Liver (tissue), 8 donors: ENCODE measurements at regions not wholly inside any gene's neighbourhood (a gene's known extent, or its start where the extent isn't known, plus 50 kb on each side); places are given as distances from the start of the nearest gene placed in this dataset.

Experiments
- DNase-seq: peaks from one replicate; pipeline ENCODE4 v3.0.0-alpha.2; 2017; ENCODE audit warnings: low spot score
- H3K27ac ChIP-seq, 2 donors: one replicate each; pipeline ENCODE4 v1.7.0; 2013; ENCODE audit warnings: inconsistent platforms in 2 of 2, low read length in 2 of 2, control low read depth in 1 of 2, low read depth in 1 of 2, mild to moderate bottlenecking in 1 of 2
- H3K27me3 ChIP-seq, 4 donors: one replicate each; pipeline versions ENCODE4 v1.6.1 to v1.7.0; 2013; ENCODE audit warnings: low read length in 3 of 4, inconsistent platforms in 1 of 4, mild to moderate bottlenecking in 1 of 4, moderate library complexity in 1 of 4; ENCODE audit not compliant: control insufficient read depth in 4 of 4, insufficient read depth in 4 of 4
- H3K36me3 ChIP-seq, 4 donors: one replicate each; pipeline versions ENCODE4 v1.6.1 to v1.7.0; 2013; ENCODE audit warnings: low read length in 3 of 4, mild to moderate bottlenecking in 3 of 4, low read depth in 1 of 4, moderate library complexity in 1 of 4; ENCODE audit not compliant: control insufficient read depth in 4 of 4, insufficient read depth in 3 of 4
- H3K4me1 ChIP-seq, 4 donors: one replicate each; pipeline versions ENCODE4 v1.6.1 to v1.7.0; 2013; ENCODE audit warnings: low read length in 3 of 4, mild to moderate bottlenecking in 3 of 4, moderate library complexity in 1 of 4; ENCODE audit not compliant: control insufficient read depth in 4 of 4, insufficient read depth in 4 of 4
- H3K4me3 ChIP-seq, 3 donors: one replicate each; pipeline versions ENCODE4 v1.6.1 to v1.7.0; 2013; ENCODE audit warnings: low read length in 3 of 3, control low read depth in 1 of 3, low read depth in 1 of 3, mild to moderate bottlenecking in 1 of 3
- H3K9ac ChIP-seq, 2 donors: one replicate each; pipeline ENCODE4 v1.7.0; 2013; ENCODE audit warnings: low read length in 2 of 2, mild to moderate bottlenecking in 2 of 2, moderate library complexity in 2 of 2, control low read depth in 1 of 2, low read depth in 1 of 2
- H3K9me3 ChIP-seq, 4 donors: one replicate each; pipeline versions ENCODE4 v1.6.1 to v1.7.0; 2013; ENCODE audit warnings: low read length in 3 of 4; ENCODE audit not compliant: control insufficient read depth in 4 of 4
- EGR1 ChIP-seq, 2 donors: IDR thresholded peaks; 2 replicates each; pipeline ENCODE4 v1.6.1; 2016 to 2018; ENCODE audit warnings: antibody characterized with exemption in 2 of 2, low read depth in 2 of 2
- FOXA1 ChIP-seq: IDR thresholded peaks from 2 replicates; pipeline ENCODE4 v1.6.1; 2016; ENCODE audit warnings: antibody characterized with exemption
- FOXA2 ChIP-seq: IDR thresholded peaks from 2 replicates; pipeline ENCODE4 v1.6.1; 2016; ENCODE audit warnings: antibody characterized with exemption
- GABPA ChIP-seq, 2 donors: IDR thresholded peaks in 1 of 2; conservative IDR thresholded peaks in 1 of 2; 2 replicates each; pipeline ENCODE4 v1.6.1; 2016; ENCODE audit warnings: antibody characterized with exemption in 2 of 2, mild to moderate bottlenecking in 1 of 2, moderate library complexity in 1 of 2
- HNF4A ChIP-seq, 2 donors: conservative IDR thresholded peaks; 2 replicates each; pipeline ENCODE4 v1.6.1; 2016; ENCODE audit warnings: antibody characterized with exemption in 2 of 2, mild to moderate bottlenecking in 2 of 2
- HNF4G ChIP-seq: IDR thresholded peaks from 2 replicates; pipeline ENCODE4 v1.6.1; 2016; ENCODE audit warnings: antibody characterized with exemption
- JUND ChIP-seq, 2 donors: IDR thresholded peaks; 2 replicates each; pipeline ENCODE4 v1.6.1; 2016; ENCODE audit warnings: antibody characterized with exemption in 2 of 2
- MAX ChIP-seq: IDR thresholded peaks from 2 replicates; pipeline ENCODE4 v1.6.1; 2016; ENCODE audit warnings: antibody characterized with exemption
- NR2F2 ChIP-seq: IDR thresholded peaks from 2 replicates; pipeline ENCODE4 v1.6.1; 2016; ENCODE audit warnings: antibody characterized with exemption
- RAD21 ChIP-seq, 2 donors: IDR thresholded peaks; 2 replicates each; pipeline ENCODE4 v1.6.1; 2016; ENCODE audit warnings: antibody characterized with exemption in 2 of 2, mild to moderate bottlenecking in 2 of 2
- RXRA ChIP-seq, 2 donors: IDR thresholded peaks; 2 replicates each; pipeline ENCODE4 v1.6.1; 2017 to 2018; ENCODE audit warnings: antibody characterized with exemption in 2 of 2, mild to moderate bottlenecking in 1 of 2
- SP1 ChIP-seq: IDR thresholded peaks from 2 replicates; pipeline ENCODE4 v1.6.1; 2018; ENCODE audit warnings: antibody characterized with exemption, mild to moderate bottlenecking
- YY1 ChIP-seq: IDR thresholded peaks from 2 replicates; pipeline ENCODE4 v1.6.1; 2016; ENCODE audit warnings: antibody characterized with exemption, mild to moderate bottlenecking
- ZBTB33 ChIP-seq: IDR thresholded peaks from 2 replicates; pipeline ENCODE4 v1.6.1; 2016; ENCODE audit warnings: antibody characterized with exemption
- WGBS: extraction: QIAGEN DNeasy Blood & Tissue Kit; methylation state at CpG from one replicate; pipeline ENCODE4 v1.1.7; 2013; 5-methylcytosine and 5-hydroxymethylcytosine counted together
- TF ChIP-seq, protein P1 (sequence below): IDR thresholded peaks from 2 replicates; pipeline ENCODE4 v1.6.1; 2016; ENCODE audit warnings: antibody characterized with exemption
- TF ChIP-seq, protein P2 (sequence below): IDR thresholded peaks from 2 replicates; pipeline ENCODE4 v1.6.1; 2016; ENCODE audit warnings: antibody characterized with exemption, mild to moderate bottlenecking
- TF ChIP-seq, protein P3 (sequence below): fragments of 150-350 bp; IDR thresholded peaks from 2 replicates; pipeline ENCODE4 v1.5.1; 2017; ENCODE audit warnings: improper control_type of control experiment, low read depth, low read length; ENCODE audit not compliant: missing input control
- donor health status: healthy.
- donor health status: healthy.
- donor health status: healthy.
- donor health status: healthy.
- donor health status: healthy.

DNA sequence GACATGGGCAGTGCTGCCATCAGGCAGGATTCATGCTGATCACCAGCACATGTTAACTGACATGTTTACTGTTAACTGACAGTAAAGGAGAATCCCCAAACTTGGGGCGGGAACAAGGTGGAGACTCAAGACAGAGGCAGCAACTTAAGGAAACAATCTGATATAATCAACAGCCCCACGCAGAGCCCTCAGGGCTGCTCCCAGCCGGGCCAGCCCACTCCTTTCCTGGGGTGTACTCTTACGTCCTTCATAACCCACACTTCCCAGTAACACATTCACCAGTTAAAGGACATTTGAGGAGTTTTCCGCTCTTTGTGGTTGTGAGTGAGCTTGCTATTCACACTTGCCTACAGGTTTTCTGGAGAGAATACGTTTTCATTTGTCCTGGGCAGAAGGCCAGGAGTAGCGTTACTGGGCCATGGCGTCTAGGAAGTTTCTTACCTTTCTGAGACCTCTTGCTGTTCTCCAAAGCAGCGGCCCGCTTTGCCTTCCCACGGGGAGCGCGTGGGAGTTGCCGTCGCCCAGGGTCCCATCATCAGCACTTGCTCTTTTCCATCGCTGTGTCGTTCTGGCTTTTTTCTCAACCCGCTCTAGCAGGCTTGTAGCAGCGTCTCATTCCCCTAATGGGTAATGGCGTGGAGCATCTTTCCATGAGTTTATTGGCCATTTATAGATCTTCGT, 56.4 kb downstream of the FOXF2 start:
- TF ChIP-seq FOXA1 (no peak), ZBTB33 (no peak), RAD21 (IDR thresholded peaks at IDR 0.05) (no peak), HNF4A (conservative IDR thresholded peaks at IDR 0.05) (no peak), MAX (no peak), FOXA2 (no peak), HNF4G (no peak), SP1 (no peak), YY1 (no peak), NR2F2 (no peak)
- TF ChIP-seq, protein P1, sequence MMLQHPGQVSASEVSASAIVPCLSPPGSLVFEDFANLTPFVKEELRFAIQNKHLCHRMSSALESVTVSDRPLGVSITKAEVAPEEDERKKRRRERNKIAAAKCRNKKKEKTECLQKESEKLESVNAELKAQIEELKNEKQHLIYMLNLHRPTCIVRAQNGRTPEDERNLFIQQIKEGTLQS, result no peak
- TF ChIP-seq, protein P2, sequence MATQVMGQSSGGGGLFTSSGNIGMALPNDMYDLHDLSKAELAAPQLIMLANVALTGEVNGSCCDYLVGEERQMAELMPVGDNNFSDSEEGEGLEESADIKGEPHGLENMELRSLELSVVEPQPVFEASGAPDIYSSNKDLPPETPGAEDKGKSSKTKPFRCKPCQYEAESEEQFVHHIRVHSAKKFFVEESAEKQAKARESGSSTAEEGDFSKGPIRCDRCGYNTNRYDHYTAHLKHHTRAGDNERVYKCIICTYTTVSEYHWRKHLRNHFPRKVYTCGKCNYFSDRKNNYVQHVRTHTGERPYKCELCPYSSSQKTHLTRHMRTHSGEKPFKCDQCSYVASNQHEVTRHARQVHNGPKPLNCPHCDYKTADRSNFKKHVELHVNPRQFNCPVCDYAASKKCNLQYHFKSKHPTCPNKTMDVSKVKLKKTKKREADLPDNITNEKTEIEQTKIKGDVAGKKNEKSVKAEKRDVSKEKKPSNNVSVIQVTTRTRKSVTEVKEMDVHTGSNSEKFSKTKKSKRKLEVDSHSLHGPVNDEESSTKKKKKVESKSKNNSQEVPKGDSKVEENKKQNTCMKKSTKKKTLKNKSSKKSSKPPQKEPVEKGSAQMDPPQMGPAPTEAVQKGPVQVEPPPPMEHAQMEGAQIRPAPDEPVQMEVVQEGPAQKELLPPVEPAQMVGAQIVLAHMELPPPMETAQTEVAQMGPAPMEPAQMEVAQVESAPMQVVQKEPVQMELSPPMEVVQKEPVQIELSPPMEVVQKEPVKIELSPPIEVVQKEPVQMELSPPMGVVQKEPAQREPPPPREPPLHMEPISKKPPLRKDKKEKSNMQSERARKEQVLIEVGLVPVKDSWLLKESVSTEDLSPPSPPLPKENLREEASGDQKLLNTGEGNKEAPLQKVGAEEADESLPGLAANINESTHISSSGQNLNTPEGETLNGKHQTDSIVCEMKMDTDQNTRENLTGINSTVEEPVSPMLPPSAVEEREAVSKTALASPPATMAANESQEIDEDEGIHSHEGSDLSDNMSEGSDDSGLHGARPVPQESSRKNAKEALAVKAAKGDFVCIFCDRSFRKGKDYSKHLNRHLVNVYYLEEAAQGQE, result no peak
- TF ChIP-seq, protein P3, sequence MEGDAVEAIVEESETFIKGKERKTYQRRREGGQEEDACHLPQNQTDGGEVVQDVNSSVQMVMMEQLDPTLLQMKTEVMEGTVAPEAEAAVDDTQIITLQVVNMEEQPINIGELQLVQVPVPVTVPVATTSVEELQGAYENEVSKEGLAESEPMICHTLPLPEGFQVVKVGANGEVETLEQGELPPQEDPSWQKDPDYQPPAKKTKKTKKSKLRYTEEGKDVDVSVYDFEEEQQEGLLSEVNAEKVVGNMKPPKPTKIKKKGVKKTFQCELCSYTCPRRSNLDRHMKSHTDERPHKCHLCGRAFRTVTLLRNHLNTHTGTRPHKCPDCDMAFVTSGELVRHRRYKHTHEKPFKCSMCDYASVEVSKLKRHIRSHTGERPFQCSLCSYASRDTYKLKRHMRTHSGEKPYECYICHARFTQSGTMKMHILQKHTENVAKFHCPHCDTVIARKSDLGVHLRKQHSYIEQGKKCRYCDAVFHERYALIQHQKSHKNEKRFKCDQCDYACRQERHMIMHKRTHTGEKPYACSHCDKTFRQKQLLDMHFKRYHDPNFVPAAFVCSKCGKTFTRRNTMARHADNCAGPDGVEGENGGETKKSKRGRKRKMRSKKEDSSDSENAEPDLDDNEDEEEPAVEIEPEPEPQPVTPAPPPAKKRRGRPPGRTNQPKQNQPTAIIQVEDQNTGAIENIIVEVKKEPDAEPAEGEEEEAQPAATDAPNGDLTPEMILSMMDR, result no peak
- DNase-seq, result no peak
- Histone ChIP-seq H3K36me3 (no peaks in the 10 kb centered on the region), H3K4me3 (no peak overlapping the region), H3K27me3 (peaks cover 0 to 4% (median 0%) of the 10 kb centered on the region in 4 donors), H3K9ac (no peak overlapping the region), H3K4me1 (no peaks in the 10 kb centered on the region), H3K27ac (no peak overlapping the region), H3K9me3 (peaks cover 0 to 9% (median under 1%) of the 10 kb centered on the region in 4 donors)
- WGBS, result 81% methylated on average over 21 of the region's 21 CpGs

- no peak for DNase-seq
- no peak overlapping the region for H3K9ac ChIP-seq
- peaks cover 5 to 18% (median 6%) of the 10 kb centered on the region in 4 donors for H3K9me3 ChIP-seq
- WGBS, result 77% methylated on average over 4 of the region's 4 CpGs
- no peak overlapping the region for H3K27ac ChIP-seq
- H3K4me3 ChIP-seq, result no peak overlapping the region
- no peaks in the 10 kb centered on the region for H3K36me3 ChIP-seq
- no peaks in the 10 kb centered on the region for H3K4me1 ChIP-seq
- peaks cover 0 to 4% (median 0%) of the 10 kb centered on the region in 4 donors for H3K27me3 ChIP-seq
- TF ChIP-seq MAX (no peak), GABPA (IDR thresholded peaks at IDR 0.05 in 1 of 2, conservative IDR thresholded peaks at IDR 0.05 in 1 of 2) (no peak), NR2F2 (no peak), RAD21 (IDR thresholded peaks at IDR 0.05) (no peak), EGR1 (IDR thresholded peaks at IDR 0.05; ENCODE audit: low read depth in 2 of 2) (no peak), HNF4A (conservative IDR thresholded peaks at IDR 0.05) (no peak), RXRA (IDR thresholded peaks at IDR 0.05) (no peak), FOXA1 (no peak), JUND (IDR thresholded peaks at IDR 0.05) (no peak)
- TF ChIP-seq, protein P3, result no peak
- TF ChIP-seq, protein P1, result no peak
Observed at GRCh38 chr6:1449896-1450295, 60.5 kb downstream of the FOXF2 start.
